Activated CD4-positive, alpha-beta T cell treated with anti-CD3 and anti-CD28 coated beads, Interleukin-2, Interleukin-4, amounts not matched to agents 100 ng/mL and 50 ng/mL, durations not matched to agents 16 hours and 8 hours (primary cell): ENCODE measurements at regions not wholly inside any gene's neighbourhood (a gene's known extent, or its start where the extent isn't known, plus 50 kb on each side); places are given as distances from the start of the nearest gene placed in this dataset.
"Not testable (repeated sequence)": the region's sequence is repeated elsewhere in the genome, so short reads cannot be mapped to it uniquely, and the experiment has no call there.

ENCODE experiments used
- DNase-seq: peaks from one replicate; pipeline ENCODE4 v3.0.0-alpha.2; 2020; ENCODE audit warnings: low spot score

- no peak for DNase-seq
Measured at GRCh38 chr14:104250175-104250574, 111.8 kb downstream of the KIF26A start.

GRCh38 chr14:104252256-104253215, 114.1 kb downstream of the KIF26A start:
- no peak for DNase-seq

- no peak for DNase-seq
Measured at GRCh38 chr14:104253223-104253822, 114.9 kb downstream of the KIF26A start.

- no peak for DNase-seq
Measured at GRCh38 chr14:104253901-104254353, 115.5 kb downstream of the KIF26A start.

GRCh38 chr14:104254735-104255400, 116.5 kb downstream of the KIF26A start:
- no peak for DNase-seq

GRCh38 chr14:104256025-104256424, 117.6 kb downstream of the KIF26A start:
- DNase-seq: no peak

GRCh38 chr14:104262515-104263514, 124.4 kb downstream of the KIF26A start:
- no peak for DNase-seq

- no peak for DNase-seq
Measured at GRCh38 chr14:104263675-104264358, 125.4 kb downstream of the KIF26A start.

- DNase-seq: no peak
Measured at GRCh38 chr14:104264495-104265265, 126.3 kb downstream of the KIF26A start.

GRCh38 chr14:104265918-104266630, 127.7 kb downstream of the KIF26A start:
- DNase-seq: no peak

- DNase-seq: no peak
Measured at GRCh38 chr14:104266631-104267575, 128.5 kb downstream of the KIF26A start.

GRCh38 chr14:104267895-104268294, 129.5 kb downstream of the KIF26A start:
- no peak for DNase-seq

- no peak for DNase-seq
Measured at GRCh38 chr14:104268295-104268694, 129.9 kb downstream of the KIF26A start.

- no peak for DNase-seq
Measured at GRCh38 chr14:104268725-104269436, 130.5 kb downstream of the KIF26A start.

GRCh38 chr14:104269511-104270241, 131.3 kb downstream of the KIF26A start:
- not testable (repeated sequence) for DNase-seq

- DNase-seq: no peak
Measured at GRCh38 chr14:104271391-104271790, 133.0 kb downstream of the KIF26A start.

GRCh38 chr14:104274806-104275205, 136.4 kb downstream of the KIF26A start:
- no peak for DNase-seq
